GM12872 (cell line): ENCODE measurements at regions not wholly inside any gene's neighbourhood (a gene's known extent, or its start where the extent isn't known, plus 50 kb on each side); places are given as distances from the start of the nearest gene placed in this dataset.
A peak's percentile ranks its signal among the peaks of the same experiment; 100 is the strongest.

ENCODE experiments used
- TF ChIP-seq, protein P1 (sequence below): IDR thresholded peaks from 3 replicates; pipeline ENCODE4 v1.5.1; 2011; ENCODE audit warnings: low read depth, mild to moderate bottlenecking, low read length, moderate library complexity; ENCODE audit not compliant: insufficient read depth

DNA sequence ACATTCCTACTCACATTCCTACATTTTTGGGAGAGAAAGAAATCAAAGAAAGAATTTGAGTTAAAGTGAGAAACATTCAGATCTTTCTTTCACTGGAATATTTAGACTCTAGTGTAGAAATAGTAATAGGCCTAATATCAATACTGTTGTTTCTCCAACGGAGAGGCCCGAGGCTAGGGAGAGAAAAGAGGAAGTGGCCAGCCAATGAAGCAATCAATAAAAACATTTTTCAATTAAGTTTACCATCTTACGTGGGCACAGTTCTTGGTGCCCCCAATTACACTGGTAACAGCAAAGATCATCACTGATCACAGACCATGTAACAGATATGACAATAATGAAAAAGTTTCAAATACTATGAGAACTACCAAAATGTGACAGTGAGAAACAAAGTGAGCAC lies 281.4 kb downstream of the GPM6A start:
- TF ChIP-seq, protein P1, sequence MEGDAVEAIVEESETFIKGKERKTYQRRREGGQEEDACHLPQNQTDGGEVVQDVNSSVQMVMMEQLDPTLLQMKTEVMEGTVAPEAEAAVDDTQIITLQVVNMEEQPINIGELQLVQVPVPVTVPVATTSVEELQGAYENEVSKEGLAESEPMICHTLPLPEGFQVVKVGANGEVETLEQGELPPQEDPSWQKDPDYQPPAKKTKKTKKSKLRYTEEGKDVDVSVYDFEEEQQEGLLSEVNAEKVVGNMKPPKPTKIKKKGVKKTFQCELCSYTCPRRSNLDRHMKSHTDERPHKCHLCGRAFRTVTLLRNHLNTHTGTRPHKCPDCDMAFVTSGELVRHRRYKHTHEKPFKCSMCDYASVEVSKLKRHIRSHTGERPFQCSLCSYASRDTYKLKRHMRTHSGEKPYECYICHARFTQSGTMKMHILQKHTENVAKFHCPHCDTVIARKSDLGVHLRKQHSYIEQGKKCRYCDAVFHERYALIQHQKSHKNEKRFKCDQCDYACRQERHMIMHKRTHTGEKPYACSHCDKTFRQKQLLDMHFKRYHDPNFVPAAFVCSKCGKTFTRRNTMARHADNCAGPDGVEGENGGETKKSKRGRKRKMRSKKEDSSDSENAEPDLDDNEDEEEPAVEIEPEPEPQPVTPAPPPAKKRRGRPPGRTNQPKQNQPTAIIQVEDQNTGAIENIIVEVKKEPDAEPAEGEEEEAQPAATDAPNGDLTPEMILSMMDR = no peak

DNA sequence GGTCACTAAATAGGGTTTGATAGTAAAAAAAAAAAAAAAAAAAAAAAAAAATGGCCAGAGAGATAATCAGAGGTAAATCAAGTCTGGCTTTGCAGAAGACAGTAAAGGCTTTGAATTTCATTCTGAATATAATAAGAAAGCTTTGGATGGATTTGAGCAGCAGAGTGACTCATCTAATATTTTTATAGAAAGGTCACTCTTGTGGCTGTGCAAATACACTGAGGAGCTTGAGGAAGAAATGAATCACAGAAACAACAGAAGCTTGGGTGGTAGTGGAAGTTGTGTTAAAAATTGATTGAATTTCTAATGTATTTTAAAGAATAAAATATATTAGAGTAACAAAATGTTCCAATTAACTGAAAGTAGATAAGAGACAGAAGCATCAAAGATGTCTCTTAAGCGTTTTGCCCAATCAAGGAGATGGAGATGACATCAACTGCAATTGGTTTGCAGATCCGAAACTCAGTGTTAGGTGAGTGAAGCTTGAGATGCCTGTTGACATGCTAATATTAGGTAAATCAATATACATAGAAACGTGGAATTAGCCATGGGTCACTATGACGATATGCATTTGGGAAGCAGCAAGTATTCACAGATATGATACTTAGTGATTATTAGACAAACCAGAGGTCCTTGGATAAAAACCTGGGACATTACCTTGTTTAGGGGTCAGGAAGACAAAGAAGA lies 280.5 kb downstream of the GPM6A start:
- TF ChIP-seq, protein P1 = no peak

DNA sequence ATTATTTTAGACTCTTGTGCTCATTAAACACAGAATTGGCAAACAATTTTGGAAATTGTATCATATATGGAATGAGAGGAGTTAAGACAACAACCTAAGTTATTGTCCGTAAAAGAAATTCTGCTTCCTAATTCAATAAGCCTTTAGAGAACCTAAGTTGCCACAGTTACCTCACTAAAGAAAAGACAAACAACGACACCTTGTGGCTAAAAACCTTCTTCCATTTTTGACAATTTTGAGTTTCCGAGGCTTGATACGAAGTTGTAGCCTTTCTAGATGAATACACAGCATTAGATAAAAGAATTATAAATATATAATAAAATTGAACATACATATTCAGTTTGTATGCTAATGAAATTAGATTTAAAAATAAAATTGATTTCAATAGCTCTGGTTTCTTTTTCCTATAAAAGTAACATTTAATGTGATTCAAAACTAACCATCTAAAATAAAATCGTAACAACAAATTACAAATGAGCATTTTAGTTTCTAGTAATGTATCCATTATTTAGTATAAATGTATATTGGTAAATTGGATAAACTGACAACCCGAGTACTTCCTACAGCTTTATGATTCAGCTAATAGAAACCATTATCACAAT lies 275.1 kb downstream of the GPM6A start:
- TF ChIP-seq, protein P1 = peak; percentile 39; the same call in 2 of the 3 replicates

DNA sequence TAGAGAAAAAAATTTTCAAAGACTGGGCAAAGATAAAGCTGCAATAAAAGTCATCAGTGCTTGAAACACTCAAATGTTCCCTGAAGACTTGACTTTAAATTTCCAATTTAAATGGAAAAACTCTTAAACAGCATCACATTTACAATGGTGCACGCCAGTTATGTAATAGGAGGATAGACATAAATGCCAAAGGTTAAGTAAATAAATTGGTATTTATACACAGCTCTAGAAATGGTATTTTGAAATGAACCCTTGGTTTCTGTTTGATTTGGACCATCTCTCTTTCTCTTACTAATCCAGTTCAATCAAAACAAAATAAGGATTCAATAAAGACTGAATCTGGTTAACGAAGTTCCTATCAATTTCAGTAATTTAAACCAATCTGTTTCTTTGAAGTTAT lies 272.6 kb downstream of the GPM6A start:
- TF ChIP-seq, protein P1 = no peak

GRCh38 chr4:175540151-175540550 lies 271.9 kb downstream of the GPM6A start:
- TF ChIP-seq, protein P1 = no peak

DNA sequence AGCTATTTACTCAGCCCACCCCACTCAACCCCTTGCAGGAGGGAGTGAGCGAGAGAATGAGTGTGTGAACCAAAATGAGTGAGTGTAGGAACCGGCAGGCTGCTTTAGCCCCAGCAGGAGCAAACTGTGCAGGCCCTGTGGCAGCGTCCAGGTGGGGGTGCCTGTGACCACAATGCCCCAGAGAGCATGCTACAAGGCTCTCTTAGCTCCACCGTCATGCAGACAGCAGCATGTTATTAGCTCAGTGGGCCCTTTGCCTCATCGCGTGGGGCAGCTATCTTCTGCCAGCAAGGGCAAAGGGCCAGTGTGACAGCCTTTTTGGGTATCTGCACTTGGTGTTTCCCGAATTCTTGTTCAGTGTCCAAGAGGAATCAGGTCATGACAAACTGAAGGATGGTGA lies 271.3 kb downstream of the GPM6A start:
- TF ChIP-seq, protein P1 = no peak

DNA sequence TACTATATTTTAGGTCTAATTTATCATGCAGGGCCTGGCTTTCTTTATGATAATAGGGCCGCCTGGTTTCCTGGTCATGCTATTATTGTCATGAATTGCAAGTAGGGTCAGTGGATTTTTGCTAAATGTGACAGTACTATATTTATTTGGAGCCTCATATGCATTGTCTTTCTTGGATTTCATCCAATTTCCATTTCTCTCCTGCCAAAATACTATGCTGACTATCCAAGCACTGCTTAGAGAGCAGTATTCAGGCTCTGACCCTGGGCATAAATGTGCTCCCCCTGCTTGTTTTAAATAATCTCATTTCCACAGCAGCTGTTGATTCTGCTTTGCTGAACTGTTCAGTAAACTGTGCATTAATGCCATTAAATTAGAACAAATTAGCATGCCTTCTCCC lies 269.3 kb downstream of the GPM6A start:
- TF ChIP-seq, protein P1 = no peak
